DMS153 (cell line): ENCODE measurements at regions not wholly inside any gene's neighbourhood (a gene's known extent, or its start where the extent isn't known, plus 50 kb on each side); places are given as distances from the start of the nearest gene placed in this dataset.
A peak's percentile ranks its signal among the peaks of the same experiment; 100 is the strongest.

Source experiments
- DNase-seq: peaks from one replicate; lab custom pipeline; 2025; lab: John Stamatoyannopoulos, UW

- DNase-seq = no peak
These were observed 91.9 kb upstream of the IRF2BP2 start for GRCh38 chr1:234701737-234702341.

- peak; percentile 28 for DNase-seq
These were observed 90.1 kb upstream of the IRF2BP2 start for GRCh38 chr1:234699795-234700665.

- no peak for DNase-seq
These were observed 88.7 kb upstream of the IRF2BP2 start for GRCh38 chr1:234698686-234699085.

DNA sequence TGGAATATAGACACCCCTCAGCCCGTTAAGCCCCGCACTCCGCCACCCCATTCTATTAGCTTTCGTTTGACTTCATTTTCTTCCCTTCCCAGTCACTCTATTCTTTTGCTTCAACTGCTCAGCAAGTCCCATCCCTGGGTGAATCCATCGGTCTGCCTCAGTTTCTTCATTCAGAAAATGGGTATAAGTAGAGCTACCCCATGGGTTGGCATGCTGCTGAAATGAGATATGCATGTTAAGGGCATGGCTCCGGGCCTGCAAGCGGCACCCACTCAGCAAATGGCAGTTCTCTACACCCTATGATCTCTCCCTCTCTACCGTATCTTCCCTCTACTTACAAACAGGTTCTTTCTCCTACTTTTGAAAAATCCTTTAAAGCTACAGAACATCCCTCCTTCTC is 87.8 kb upstream of the IRF2BP2 start:
- DNase-seq = no peak

- DNase-seq = no peak
These were observed 87.0 kb upstream of the IRF2BP2 start for GRCh38 chr1:234697015-234697414.

DNA sequence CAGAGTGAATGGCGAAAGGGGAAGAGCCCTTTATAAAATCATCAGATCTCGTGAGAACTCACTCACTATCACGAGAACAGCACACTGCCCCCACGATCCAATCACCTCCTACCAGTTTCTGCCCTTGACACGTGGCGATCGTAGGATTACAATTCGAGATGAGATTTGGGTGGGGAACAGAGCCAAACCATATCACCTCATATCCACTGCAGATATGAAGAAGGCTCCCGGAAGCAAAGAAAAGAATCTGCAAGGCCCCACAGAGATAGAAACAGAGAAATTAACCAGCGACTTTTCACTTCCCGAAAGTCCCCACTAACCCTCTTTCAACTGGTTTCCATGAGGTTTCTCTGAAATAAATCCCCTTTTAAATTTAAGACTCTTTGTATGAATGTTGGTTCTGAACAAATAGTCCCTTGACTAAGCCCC is 86.2 kb upstream of the IRF2BP2 start:
- no peak for DNase-seq

GRCh38 chr1:234694661-234695060 is 84.7 kb upstream of the IRF2BP2 start:
- no peak for DNase-seq

DNA sequence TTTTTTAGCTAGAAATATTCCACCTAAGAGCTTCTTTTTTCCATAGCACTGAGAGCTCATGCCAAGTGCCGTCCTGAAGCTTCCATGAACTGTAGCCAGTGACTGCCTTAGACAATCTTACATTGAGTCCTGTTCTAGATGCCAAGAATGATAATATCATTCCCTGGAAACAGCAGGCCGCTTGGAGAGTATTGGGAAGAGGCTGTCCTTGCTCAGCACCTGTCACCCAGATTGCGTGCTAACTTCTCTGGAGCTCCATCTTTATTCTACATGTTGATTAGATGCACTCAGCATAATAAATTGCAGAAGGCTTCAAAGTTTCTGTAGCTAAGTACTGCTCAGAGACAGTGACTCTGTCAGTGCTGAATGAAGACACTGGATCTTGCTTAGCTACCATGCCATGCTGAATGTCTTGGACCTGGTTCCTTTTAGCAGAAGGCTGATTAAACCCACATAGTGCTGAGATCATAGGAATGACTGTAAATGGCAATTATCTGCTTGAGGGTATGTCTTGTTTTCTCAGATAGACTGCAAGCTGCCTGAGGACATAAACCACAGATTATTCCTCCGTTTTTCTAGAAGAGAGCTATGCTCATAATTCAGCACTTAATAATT is 83.1 kb upstream of the IRF2BP2 start:
- no peak for DNase-seq

DNA sequence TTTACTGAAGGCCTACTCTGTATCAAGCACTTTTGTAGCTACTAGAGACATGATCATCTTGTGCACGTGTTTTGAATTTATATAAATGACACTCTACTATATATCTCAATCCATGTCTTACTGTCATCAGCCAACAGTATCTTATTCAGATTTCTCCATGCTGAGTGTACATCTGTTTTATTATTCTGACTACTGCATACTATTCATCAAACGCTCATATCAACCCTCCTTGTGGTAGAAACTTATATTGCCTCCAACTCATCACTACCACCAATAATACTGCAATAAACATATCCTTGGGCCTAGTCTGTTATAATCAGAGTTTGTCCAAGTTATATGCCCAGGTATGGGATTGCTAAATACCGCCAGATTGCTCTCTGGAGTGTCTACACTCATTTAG is 81.6 kb upstream of the IRF2BP2 start:
- DNase-seq = no peak

DNA sequence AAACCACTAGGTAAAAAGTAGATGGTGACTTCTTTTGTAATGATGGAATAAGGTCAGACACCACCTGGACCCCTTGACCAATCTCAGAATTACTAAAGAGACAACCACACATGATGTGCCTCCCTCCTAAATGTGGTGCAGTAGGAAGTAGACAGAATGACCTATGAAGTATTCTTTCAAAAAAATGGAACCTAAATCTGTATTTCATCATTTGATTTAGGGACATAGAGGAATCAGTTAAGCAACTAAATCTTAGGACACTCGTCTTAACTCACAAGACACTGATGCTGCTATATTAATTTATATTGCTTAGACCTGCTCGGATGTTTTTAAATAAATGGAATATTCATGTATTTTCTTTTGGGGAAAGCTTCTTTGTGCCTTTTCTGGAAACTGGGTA is 80.9 kb upstream of the IRF2BP2 start:
- DNase-seq = no peak

GRCh38 chr1:234689236-234689635 is 79.3 kb upstream of the IRF2BP2 start:
- no peak for DNase-seq

DNA sequence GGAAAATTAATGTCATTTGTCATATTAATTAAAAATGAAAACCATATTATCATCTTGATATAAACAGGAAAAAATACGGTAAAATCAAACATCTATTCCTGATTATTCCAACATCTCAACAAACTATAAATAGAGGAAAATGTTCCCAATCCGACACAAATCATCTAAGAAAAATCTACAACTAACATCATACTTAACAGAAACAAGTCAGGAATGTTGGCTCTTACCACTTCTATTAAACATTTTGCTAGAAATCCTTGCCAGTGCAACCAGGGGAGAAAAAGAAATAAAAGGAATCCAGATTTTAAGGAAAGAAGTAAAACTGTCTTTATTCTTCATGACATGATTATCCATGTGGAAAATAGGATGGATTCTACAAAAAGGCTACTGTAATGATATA is 77.0 kb upstream of the IRF2BP2 start:
- no peak for DNase-seq

DNA sequence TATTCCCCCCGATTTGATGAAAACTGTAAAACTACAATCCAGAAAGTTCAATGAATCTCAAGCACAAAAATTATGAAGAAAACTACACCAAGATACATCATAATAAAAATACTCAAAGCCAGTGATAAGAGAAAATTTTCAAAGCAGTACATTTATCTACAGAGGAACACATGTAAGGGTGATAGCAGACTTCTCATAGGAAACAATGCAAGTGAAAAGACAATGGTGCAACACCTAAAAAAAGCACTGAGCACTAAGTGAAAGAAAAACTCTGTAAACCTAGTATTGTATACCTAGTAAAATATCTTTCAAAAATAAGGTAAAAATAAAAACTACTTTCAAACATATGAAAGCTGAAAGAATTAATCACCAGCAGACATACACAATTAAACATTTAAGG is 76.1 kb upstream of the IRF2BP2 start:
- no peak for DNase-seq

GRCh38 chr1:234684856-234685255 is 74.9 kb upstream of the IRF2BP2 start:
- DNase-seq = no peak

DNA sequence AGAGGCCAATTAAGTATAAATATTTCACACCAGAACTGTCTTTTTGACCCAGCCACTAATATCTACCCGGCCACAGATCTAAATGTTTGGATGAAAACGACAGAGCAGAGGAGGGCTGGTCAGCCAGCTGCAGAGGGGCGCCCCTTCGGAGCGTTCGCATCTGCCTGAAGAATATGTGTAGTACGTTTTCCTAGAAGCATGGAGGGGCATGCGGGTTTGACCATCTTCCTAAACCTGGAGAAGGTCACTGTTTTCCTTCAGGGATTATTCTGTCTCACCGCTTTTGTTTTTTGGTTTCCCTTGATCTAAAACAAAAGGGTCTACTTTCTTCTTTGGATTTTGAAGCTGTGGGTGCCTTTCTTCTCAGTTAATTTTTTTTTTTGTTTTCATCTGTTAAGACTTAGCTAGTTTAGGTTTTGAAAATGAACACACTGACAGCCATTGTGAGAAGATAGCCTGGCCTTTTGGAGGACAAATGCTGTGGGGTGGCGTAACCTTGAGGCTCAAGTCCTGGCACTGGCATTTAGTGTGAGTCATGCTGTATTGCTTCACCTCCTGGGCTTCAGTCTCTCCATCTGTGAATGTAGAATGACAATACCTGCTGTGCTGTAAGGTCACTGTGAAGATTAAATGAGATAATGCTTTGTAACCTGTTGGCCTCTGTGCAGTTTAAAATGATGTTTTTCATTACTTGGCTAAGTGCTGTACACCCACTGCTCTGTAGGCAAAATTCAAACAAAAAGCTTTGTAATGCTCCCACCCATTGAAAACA is 74.1 kb upstream of the IRF2BP2 start:
- DNase-seq = no peak

DNA sequence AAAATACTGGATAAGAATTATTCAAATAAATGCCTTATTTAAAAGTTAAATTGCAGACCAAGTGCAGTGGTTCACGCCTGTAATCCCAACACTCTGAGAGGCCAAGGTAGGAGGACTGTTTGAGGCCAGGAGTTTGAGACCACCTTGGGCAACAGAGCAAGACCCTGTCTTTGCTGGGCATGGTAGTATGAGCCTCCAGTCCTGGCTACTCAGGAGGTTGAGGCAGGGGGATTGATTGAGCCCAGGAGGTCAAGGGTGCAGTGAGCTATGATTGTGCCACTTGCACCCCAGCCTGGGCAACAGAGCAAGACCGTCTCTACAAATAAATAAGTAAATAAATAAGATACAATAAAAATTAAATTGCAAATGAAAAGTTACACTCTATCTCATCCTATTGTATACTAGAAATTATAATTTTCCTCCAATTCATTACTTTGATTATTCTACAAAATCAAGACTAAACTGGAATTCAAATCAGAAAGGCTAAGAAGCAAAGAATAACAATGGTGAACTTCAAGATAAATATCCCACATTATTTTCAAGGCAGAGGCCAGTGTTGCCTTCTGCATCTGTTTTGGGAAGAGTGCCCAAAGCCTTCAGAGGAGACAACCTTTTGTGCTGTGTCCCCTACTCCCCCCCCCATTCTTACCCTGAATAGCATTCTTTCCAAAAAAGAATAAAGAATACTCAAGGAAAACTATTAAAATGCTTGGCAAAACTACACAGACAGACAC is 73.3 kb upstream of the IRF2BP2 start:
- DNase-seq = no peak

GRCh38 chr1:234681990-234682389 is 72.0 kb upstream of the IRF2BP2 start:
- no peak for DNase-seq

DNA sequence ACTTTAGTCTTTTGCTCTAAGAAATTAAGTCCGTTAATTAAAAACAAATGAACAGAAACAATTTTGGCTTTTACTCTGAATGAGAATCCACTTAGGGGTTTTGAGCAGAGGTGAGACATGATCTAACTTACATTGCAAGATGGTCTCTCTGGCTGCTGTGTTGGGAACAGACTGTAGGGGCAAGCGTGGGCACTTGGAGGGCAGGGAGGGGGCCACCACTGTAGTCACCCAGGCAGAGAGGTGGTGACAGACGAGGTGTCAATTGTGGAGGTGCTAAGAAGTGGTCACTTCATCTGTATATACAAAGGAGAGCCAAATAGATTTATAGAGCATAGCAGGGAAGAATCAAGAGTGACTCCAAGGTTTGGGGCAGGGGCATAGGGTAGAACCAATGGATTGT is 71.1 kb upstream of the IRF2BP2 start:
- no peak for DNase-seq

GRCh38 chr1:234680331-234680904 is 70.4 kb upstream of the IRF2BP2 start:
- DNase-seq = no peak

DNA sequence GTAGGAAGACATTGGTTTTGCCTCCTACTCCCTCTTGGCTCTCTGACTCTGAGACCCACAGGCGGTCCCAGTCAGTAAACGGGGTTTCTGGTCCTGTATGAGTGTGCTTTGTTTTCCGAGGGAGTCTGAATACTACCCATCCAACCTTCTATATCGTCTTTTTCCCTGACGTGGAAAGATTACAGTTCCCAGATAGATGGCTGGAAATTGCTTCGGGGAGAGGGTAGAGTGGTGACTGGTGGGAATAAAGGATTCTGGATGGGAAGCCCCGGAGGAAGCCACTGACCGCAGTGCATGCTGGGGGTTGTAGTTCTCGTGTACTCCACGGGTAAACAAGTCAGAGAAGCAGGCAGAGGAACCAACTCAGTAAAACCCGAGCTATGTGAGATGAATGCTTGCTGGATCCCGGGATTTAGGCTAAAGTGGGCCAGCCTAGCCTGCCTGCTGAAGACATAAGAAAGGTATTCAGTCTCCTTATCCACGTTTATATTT is 66.2 kb upstream of the IRF2BP2 start:
- peak; percentile 49 for DNase-seq

GRCh38 chr1:234675572-234675971 is 65.6 kb upstream of the IRF2BP2 start:
- DNase-seq = no peak
